K562 (cell line): ENCODE measurements at regions not wholly inside any gene's neighbourhood (a gene's known extent, or its start where the extent isn't known, plus 50 kb on each side); places are given as distances from the start of the nearest gene placed in this dataset.

Source experiments
- ATAC-seq: fragments of 200-7000 bp; cut with Tn5 transposase; 3 replicates; pipeline ENCODE4 v1.9.1; 2020; ENCODE audit warnings: moderate library complexity
- BruUV-seq: library from RNA; stranded (reverse); fragments of 400-500 nt; replicated peaks from 2 replicates; lab custom pipeline; 2021; lab: Mats Ljungman, UMichigan
- CTCF ChIA-PET: fragments of 300-600 bp; formaldehyde crosslinking; extraction: SDS; loops from one replicate; lab custom pipeline; 2021; ENCODE audit warnings: low intra/inter-chr PET ratio; lab: Yijun Ruan, JAX
- POLR2A ChIA-PET: fragments of 300-600, 350-650 bp; sonication (Branson Sonifier 250); formaldehyde crosslinking; extraction: SDS; loops from one replicate; lab custom pipeline; 2021; ENCODE audit warnings: antibody characterized with exemption, inconsistent platforms; lab: Yijun Ruan, JAX
- DNase-seq, 4 experiments: peaks; one replicate each; pipeline versions ENCODE4 v3.0.0 to v3.0.0-alpha.2; 2011 to 2018; ENCODE audit warnings: low spot score in 3 of 4, mixed read lengths in 3 of 4; ENCODE audit errors: extremely low read depth in 1 of 4
- FAIRE-seq: peaks from 2 replicates; lab custom pipeline; 2011; peaks lifted over from hg19 to GRCh38; lab: Jason Lieb, UNC
- H2AFZ ChIP-seq: 2 replicates; pipeline ENCODE4 v1.6.0; 2011; ENCODE audit warnings: low read depth, low read length, control low read depth, inconsistent platforms
- H3K27ac ChIP-seq: fragments of 200-600 bp; 3 replicates; pipeline ENCODE4 v1.8.0; 2011; ENCODE audit warnings: low read depth, mild to moderate bottlenecking, control low read depth, inconsistent platforms, low read length, moderate library complexity, mixed read lengths; ENCODE audit errors: extremely low read depth
- H3K27me3 ChIP-seq, 2 experiments: fragments of 300-600 bp in 1 of 2; 2 replicates in 1 of 2; 3 replicates in 1 of 2; pipeline versions ENCODE4 v1.6.0 to v1.8.0; 2011; ENCODE audit warnings: inconsistent platforms in 2 of 2, low read length in 2 of 2, mild to moderate bottlenecking in 1 of 2, mixed read lengths in 1 of 2, moderate library complexity in 1 of 2; ENCODE audit not compliant: control insufficient read depth in 2 of 2, insufficient read depth in 2 of 2
- H3K36me3 ChIP-seq: fragments of 300-600 bp; 3 replicates; pipeline ENCODE4 v1.8.0; 2011; ENCODE audit warnings: mild to moderate bottlenecking, low read length, inconsistent platforms; ENCODE audit not compliant: control insufficient read depth, insufficient read depth
- H3K4me1 ChIP-seq, 2 experiments: fragments of 200-600 bp in 1 of 2; replicated peaks in 1 of 2; 2 replicates in 1 of 2; 3 replicates in 1 of 2; pipeline versions ENCODE4 v1.5.1 to v1.8.0; 2011; ENCODE audit warnings: inconsistent platforms in 2 of 2, low read length in 2 of 2, mild to moderate bottlenecking in 1 of 2, mixed read lengths in 1 of 2, moderate library complexity in 1 of 2; ENCODE audit not compliant: control insufficient read depth in 2 of 2, insufficient read depth in 2 of 2
- H3K4me2 ChIP-seq: 2 replicates; pipeline ENCODE4 v1.6.1; 2011; ENCODE audit warnings: low read length, control low read depth, inconsistent platforms, mixed read lengths; ENCODE audit not compliant: insufficient read depth
- H3K4me3 ChIP-seq: fragments of 200-600 bp; sonication (generic), shearing (Covaris generic); 2 replicates; pipeline ENCODE4 v1.5.1; 2016; ENCODE audit warnings: control low read depth, inconsistent platforms
- H3K79me2 ChIP-seq: fragments of 200-600 bp; 3 replicates; pipeline ENCODE4 v1.8.0; 2011; ENCODE audit warnings: low read length, inconsistent platforms; ENCODE audit not compliant: control insufficient read depth, insufficient read depth
- H3K9ac ChIP-seq, 2 experiments: 2 replicates each; pipeline versions ENCODE4 v1.6.0 to v1.6.1; 2011; ENCODE audit warnings: low read depth in 2 of 2, low read length in 2 of 2, control low read depth in 1 of 2, inconsistent platforms in 1 of 2, mild to moderate bottlenecking in 1 of 2, mixed read lengths in 1 of 2; ENCODE audit not compliant: insufficient read depth in 1 of 2
- H3K9me1 ChIP-seq: one replicate; pipeline ENCODE4 v1.6.0; 2011; ENCODE audit warnings: inconsistent platforms, mild to moderate bottlenecking, low read length, moderate library complexity; ENCODE audit not compliant: control insufficient read depth, insufficient read depth
- H3K9me3 ChIP-seq: replicated peaks from 2 replicates; pipeline ENCODE4 v1.5.1; 2011; ENCODE audit warnings: low read depth, low read length, inconsistent platforms; ENCODE audit not compliant: control insufficient read depth, insufficient read depth
- H4K20me1 ChIP-seq: replicated peaks from 2 replicates; pipeline ENCODE4 v1.6.1; 2011; ENCODE audit warnings: low read length, inconsistent platforms, mixed read lengths; ENCODE audit not compliant: control insufficient read depth, insufficient read depth
- CREB3 ChIP-seq: fragments of 450-650 bp; conservative IDR thresholded peaks from 2 replicates; pipeline ENCODE4 v1.6.1; 2016; ENCODE audit warnings: missing genetic modification characterization, low read depth, mild to moderate bottlenecking, missing compliant biosample characterization, moderate library complexity
- CTBP1 ChIP-seq: fragments of 450-650 bp; IDR thresholded peaks from 2 replicates; pipeline ENCODE4 v1.6.1; 2016; ENCODE audit warnings: borderline replicate concordance
- ERF ChIP-seq: fragments of 450-650 bp; formaldehyde crosslinking; IDR thresholded peaks from 2 replicates; pipeline ENCODE4 v1.4.0; 2020; ENCODE audit warnings: mild to moderate bottlenecking, mixed read lengths
- ETV6 ChIP-seq, 3 experiments: fragments of 150-350 bp in 1 of 3; sonication (generic) in 1 of 3; formaldehyde crosslinking in 1 of 3; IDR thresholded peaks; 2 replicates each; pipeline versions ENCODE4 v1.6.1 to v1.8.0; 2014 to 2022; ENCODE audit warnings: borderline replicate concordance in 2 of 3, low read depth in 2 of 3, antibody characterized with exemption in 1 of 3, low read length in 1 of 3, mild to moderate bottlenecking in 1 of 3, missing genetic modification reagents in 1 of 3
- FOXK1 ChIP-seq: sonication (generic); formaldehyde crosslinking; IDR thresholded peaks from 2 replicates; pipeline ENCODE4 v1.8.0; 2022; ENCODE audit warnings: missing genetic modification reagents, mild to moderate bottlenecking, borderline replicate concordance
- GABPB2 ChIP-seq: fragments of 250-450 bp; sonication (Bioruptor Pico); conservative IDR thresholded peaks from 2 replicates; pipeline ENCODE4 v1.5.1; 2021; ENCODE audit warnings: mild to moderate bottlenecking
- HMGN3 ChIP-seq: IDR thresholded peaks from 2 replicates; pipeline ENCODE4 v1.6.1; 2011; ENCODE audit warnings: borderline replicate concordance, low read depth, mild to moderate bottlenecking, mixed read lengths, low read length; ENCODE audit not compliant: insufficient read length; ENCODE audit errors: extremely low read depth
- MNT ChIP-seq, 2 experiments: fragments of 450-650 bp; conservative IDR thresholded peaks; 2 replicates each; pipeline ENCODE4 v1.6.1; 2017; ENCODE audit warnings: mild to moderate bottlenecking in 2 of 2, moderate library complexity in 2 of 2
- NFE2 ChIP-seq: IDR thresholded peaks from 2 replicates; pipeline ENCODE4 v1.6.1; 2014; ENCODE audit warnings: antibody characterized with exemption, low read depth
- NFXL1 ChIP-seq: fragments of 450-650 bp; formaldehyde crosslinking; IDR thresholded peaks from 2 replicates; pipeline ENCODE4 v1.4.0; 2021; ENCODE audit warnings: mild to moderate bottlenecking
- RBM17 ChIP-seq: fragments of 200-400 bp; formaldehyde crosslinking; IDR thresholded peaks from 2 replicates; pipeline ENCODE4 v1.6.1; 2017; ENCODE audit warnings: low read depth, mild to moderate bottlenecking, low read length, borderline replicate concordance
- ZNF217 ChIP-seq: sonication (generic); formaldehyde crosslinking; IDR thresholded peaks from 2 replicates; pipeline ENCODE4 v1.8.0; 2022; ENCODE audit warnings: mild to moderate bottlenecking, missing genetic modification reagents
- ZNF395 ChIP-seq: fragments of 200-800 bp; sonication (Bioruptor generic); IDR thresholded peaks from 2 replicates; pipeline ENCODE4 v1.6.1; 2017; ENCODE audit warnings: missing genetic modification characterization, missing compliant biosample characterization
- ZNF655 ChIP-seq: fragments of 250-450 bp; sonication (Bioruptor Pico); IDR thresholded peaks from 2 replicates; pipeline ENCODE4 v1.5.0; 2021
- WGBS: fragments of 100-300 bp; shearing (Covaris generic); methylation state at CpG from one replicate; pipeline ENCODE4 v1.1.6; 2016; ENCODE audit warnings: low coverage, mixed read lengths; ENCODE audit not compliant: insufficient coverage; ENCODE audit errors: missing lambda C conversion rate; 5-methylcytosine and 5-hydroxymethylcytosine counted together
- in situ Hi-C: fragments of 300-500 bp; cut with MboI; formaldehyde crosslinking; loops from 4 replicates; pipeline ENCODE4 v1.15.0; 2018; ENCODE audit warnings: inconsistent platforms, mixed read lengths
- intact Hi-C: fragments of 100-400 bp; cut with micrococcal nuclease; formaldehyde crosslinking; loops from 2 replicates; pipeline ENCODE4 v1.14.2; 2022

GRCh38 chr11:114776956-114777355 is 98.6 kb downstream of the NXPE2 start (continued):
- TF ChIP-seq ZNF655 (CRISPR knock-in tag), result no peak
- TF ChIP-seq ERF (CRISPR knock-in tag), result no peak
- TF ChIP-seq CTBP1, result no peak
- no peak for TF ChIP-seq NFXL1 (CRISPR knock-in tag)

- Histone ChIP-seq H3K27ac (no peak overlapping the region), H3K9me3 (no peaks in the 10 kb centered on the region), H3K9me1 (no peaks in the 10 kb centered on the region)
- TF ChIP-seq CREB3 (tag) (no peak), NFE2 (no peak), RBM17 (no peak), ZNF395 (CRISPR knock-in tag) (no peak), HMGN3 (no peak), GABPB2 (CRISPR knock-in tag) (no peak), MNT (conservative IDR thresholded peaks at IDR 0.05) (no peak), FOXK1 (no peak), ETV6 (IDR thresholded peaks at IDR 0.05; ENCODE audit: borderline replicate concordance in 1 of 2, low read depth in 2 of 2, low read length in 1 of 2) (no peak), ETV6 (CRISPR knock-in tag; IDR thresholded peaks at IDR 0.05; ENCODE audit: borderline replicate concordance) (no peak), ZNF217 (no peak)
- TF ChIP-seq, all 486 proteins: peak for 0
- Histone ChIP-seq H3K4me3 (no peak overlapping the region), H4K20me1 (no peaks in the 10 kb centered on the region), H3K9ac (no peak overlapping the region; a peak in 1 of 4 replicates), H3K27me3 (peaks cover 0 to 6% of the 10 kb centered on the region in 2 experiments; a peak in 1 of 5 replicates), H3K4me2 (no peak overlapping the region), H3K79me2 (no peaks in the 10 kb centered on the region), H3K4me1 (no peaks in the 10 kb centered on the region; a peak in 1 of 5 replicates), H2AFZ (no peak overlapping the region), H3K36me3 (no peaks in the 10 kb centered on the region)
- intact Hi-C loops, result loop anchor here (10.0 kb wide), 1 partner anchor 356 kb away; no protein-coding TSS in a partner anchor
- ChIA-PET CTCF (no interaction called here), POLR2A (interaction anchor here (0.7 to 0.8 kb wide), 2 partner anchors 13 to 278 kb away, joined by 3 to 4 read pairs; no protein-coding TSS in a partner anchor)
- DNase-seq, result no peak
- 3% methylated on average over 10 of the region's 10 CpGs for WGBS
- in situ Hi-C loops, result loop anchor here (10.0 kb wide), 2 partner anchors 1496 to 1906 kb away; no protein-coding TSS in a partner anchor
- FAIRE-seq, result no peak
- ATAC-seq, result no peak
- no TSS peak for BruUV-seq
Measured at GRCh38 chr11:114779189-114779588, 100.9 kb downstream of the NXPE2 start.
